ENCODE measurements at regions not wholly inside any gene's neighbourhood (a gene's known extent, or its start where the extent isn't known, plus 50 kb on each side); places are given as distances from the start of the nearest gene placed in this dataset.

DNA sequence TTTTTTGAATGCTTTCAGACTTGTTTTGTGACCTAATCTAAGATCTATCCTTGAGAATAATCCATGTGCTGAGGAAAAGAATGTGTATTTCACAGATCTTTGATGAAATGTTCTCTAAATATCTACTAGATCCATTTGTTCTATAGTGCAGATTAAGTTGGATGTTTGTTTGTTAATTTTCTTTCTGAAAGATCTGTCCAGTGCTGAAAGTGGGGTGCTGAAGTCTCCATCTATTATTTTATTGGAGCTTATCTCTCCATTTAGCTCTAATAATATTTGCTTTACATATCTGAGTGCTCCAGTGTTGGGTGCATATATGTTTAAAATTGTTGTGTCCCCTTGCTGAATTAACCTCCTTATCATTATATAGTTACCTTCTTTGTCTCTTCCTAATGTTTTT is 303.6 kb downstream of the HTR1B start:
- Histone ChIP-seq H4K20me1 (ENCODE audit: insufficient read depth, low read length) (no peaks in the 10 kb centered on the region), H3K27ac (ENCODE audit: extremely low read length, insufficient read depth, low read length) (no peak overlapping the region), H3K79me2 (ENCODE audit: insufficient read depth, low read length) (no peaks in the 10 kb centered on the region), H3K9me3 (ENCODE audit: low read length) (no peaks in the 10 kb centered on the region), H3K4me2 (ENCODE audit: low read depth, low read length) (no peak overlapping the region), H3K4me3 (replicated peaks in 1 of 3; ENCODE audit: insufficient read depth in 1 of 3, low read depth in 2 of 3, low read length in 3 of 3) (no peak overlapping the region), H3K9ac (ENCODE audit: insufficient read depth, low read depth, low read length) (no peak overlapping the region), H2AFZ (ENCODE audit: low read length) (no peak overlapping the region), H3K4me1 (ENCODE audit: insufficient read depth, low read length) (no peaks in the 10 kb centered on the region), H3K27me3 (ENCODE audit: control insufficient read depth in 1 of 2, insufficient read depth in 2 of 2, low read length in 2 of 2) (no peaks in the 10 kb centered on the region), H3K36me3 (replicated peaks in 1 of 2; ENCODE audit: control insufficient read depth in 1 of 2, insufficient read depth in 2 of 2, low read length in 2 of 2) (no peaks in the 10 kb centered on the region)
- TF ChIP-seq SRF (IDR thresholded peaks at IDR 0.05; ENCODE audit: low read depth, low read length) (no peak), ZKSCAN1 (IDR thresholded peaks at IDR 0.05; ENCODE audit: low read length) (no peak), PLRG1 (conservative IDR thresholded peaks at IDR 0.05) (no peak), ZNF552 (CRISPR knock-in tag; IDR thresholded peaks at IDR 0.05; ENCODE audit: borderline replicate concordance) (no peak), PAF1 (CRISPR knock-in tag; IDR thresholded peaks at IDR 0.05) (no peak), ZNF138 (CRISPR knock-in tag; IDR thresholded peaks at IDR 0.05; ENCODE audit: low read depth) (no peak), ZNF598 (CRISPR knock-in tag; IDR thresholded peaks at IDR 0.05; ENCODE audit: borderline replicate concordance) (no peak), FOXC1 (CRISPR knock-in tag; IDR thresholded peaks at IDR 0.05; ENCODE audit: borderline replicate concordance) (no peak), TBX3 (IDR thresholded peaks at IDR 0.05; ENCODE audit: borderline replicate concordance) (no peak)
- TF ChIP-seq, protein P1, sequence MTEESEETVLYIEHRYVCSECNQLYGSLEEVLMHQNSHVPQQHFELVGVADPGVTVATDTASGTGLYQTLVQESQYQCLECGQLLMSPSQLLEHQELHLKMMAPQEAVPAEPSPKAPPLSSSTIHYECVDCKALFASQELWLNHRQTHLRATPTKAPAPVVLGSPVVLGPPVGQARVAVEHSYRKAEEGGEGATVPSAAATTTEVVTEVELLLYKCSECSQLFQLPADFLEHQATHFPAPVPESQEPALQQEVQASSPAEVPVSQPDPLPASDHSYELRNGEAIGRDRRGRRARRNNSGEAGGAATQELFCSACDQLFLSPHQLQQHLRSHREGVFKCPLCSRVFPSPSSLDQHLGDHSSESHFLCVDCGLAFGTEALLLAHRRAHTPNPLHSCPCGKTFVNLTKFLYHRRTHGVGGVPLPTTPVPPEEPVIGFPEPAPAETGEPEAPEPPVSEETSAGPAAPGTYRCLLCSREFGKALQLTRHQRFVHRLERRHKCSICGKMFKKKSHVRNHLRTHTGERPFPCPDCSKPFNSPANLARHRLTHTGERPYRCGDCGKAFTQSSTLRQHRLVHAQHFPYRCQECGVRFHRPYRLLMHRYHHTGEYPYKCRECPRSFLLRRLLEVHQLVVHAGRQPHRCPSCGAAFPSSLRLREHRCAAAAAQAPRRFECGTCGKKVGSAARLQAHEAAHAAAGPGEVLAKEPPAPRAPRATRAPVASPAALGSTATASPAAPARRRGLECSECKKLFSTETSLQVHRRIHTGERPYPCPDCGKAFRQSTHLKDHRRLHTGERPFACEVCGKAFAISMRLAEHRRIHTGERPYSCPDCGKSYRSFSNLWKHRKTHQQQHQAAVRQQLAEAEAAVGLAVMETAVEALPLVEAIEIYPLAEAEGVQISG (CRISPR knock-in tag; IDR thresholded peaks at IDR 0.05): no peak
- TF ChIP-seq, protein P2, sequence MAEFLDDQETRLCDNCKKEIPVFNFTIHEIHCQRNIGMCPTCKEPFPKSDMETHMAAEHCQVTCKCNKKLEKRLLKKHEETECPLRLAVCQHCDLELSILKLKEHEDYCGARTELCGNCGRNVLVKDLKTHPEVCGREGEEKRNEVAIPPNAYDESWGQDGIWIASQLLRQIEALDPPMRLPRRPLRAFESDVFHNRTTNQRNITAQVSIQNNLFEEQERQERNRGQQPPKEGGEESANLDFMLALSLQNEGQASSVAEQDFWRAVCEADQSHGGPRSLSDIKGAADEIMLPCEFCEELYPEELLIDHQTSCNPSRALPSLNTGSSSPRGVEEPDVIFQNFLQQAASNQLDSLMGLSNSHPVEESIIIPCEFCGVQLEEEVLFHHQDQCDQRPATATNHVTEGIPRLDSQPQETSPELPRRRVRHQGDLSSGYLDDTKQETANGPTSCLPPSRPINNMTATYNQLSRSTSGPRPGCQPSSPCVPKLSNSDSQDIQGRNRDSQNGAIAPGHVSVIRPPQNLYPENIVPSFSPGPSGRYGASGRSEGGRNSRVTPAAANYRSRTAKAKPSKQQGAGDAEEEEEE (CRISPR knock-in tag; IDR thresholded peaks at IDR 0.05; ENCODE audit: borderline replicate concordance): no peak
- BruUV-seq (replicated peaks): no TSS peak
- no peak for ATAC-seq
- intact Hi-C loops (cut with micrococcal nuclease; ENCODE audit: unreplicated experiment): no loop called here
- POLR2A ChIA-PET: no interaction called here
- FAIRE-seq: no peak
- in situ Hi-C loops (cut with HindIII; ENCODE audit: extremely low pct_ligation_motif_present, low pct_unique_long_range_greater_than_20kb): no loop called here
- DNase-seq (ENCODE audit: low spot score): no peak
- CTCF ChIA-PET (ENCODE audit: low intra/inter-chr PET ratio, low total read pairs): no interaction called here

All from HepG2 (cell line).